ENCODE measurements at regions not wholly inside any gene's neighbourhood (a gene's known extent, or its start where the extent isn't known, plus 50 kb on each side); places are given as distances from the start of the nearest gene placed in this dataset.
"Not testable (repeated sequence)": the region's sequence is repeated elsewhere in the genome, so short reads cannot be mapped to it uniquely, and the experiment has no call there.

GRCh38 chr11:92439133-92439532 lies 214.5 kb downstream of the FAT3 start:
- DNase-seq, result no peak

- no peak for DNase-seq
These were observed 216.3 kb downstream of the FAT3 start for GRCh38 chr11:92440701-92441442.

- no peak for DNase-seq
These were observed 216.8 kb downstream of the FAT3 start for GRCh38 chr11:92441443-92441726.

DNA sequence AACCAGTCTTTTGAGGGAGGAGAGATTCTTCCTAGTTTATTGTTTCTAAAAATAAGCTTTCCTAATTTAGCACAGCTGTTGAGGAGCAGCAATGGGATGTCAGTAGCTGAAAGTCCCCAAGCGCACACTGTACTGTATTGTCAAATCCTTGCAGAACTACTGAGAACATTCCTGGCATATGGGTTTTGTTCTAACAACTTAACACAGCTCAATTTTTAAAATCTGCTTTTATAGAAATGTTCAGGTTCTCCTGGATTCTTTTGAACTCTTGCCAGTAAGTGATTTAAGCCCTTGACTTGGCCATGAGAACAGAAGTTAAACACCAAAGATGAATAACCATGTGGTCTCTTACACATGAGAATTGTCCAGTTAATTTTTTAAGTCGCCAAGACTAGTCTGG lies 218.6 kb downstream of the FAT3 start:
- no peak for DNase-seq

DNA sequence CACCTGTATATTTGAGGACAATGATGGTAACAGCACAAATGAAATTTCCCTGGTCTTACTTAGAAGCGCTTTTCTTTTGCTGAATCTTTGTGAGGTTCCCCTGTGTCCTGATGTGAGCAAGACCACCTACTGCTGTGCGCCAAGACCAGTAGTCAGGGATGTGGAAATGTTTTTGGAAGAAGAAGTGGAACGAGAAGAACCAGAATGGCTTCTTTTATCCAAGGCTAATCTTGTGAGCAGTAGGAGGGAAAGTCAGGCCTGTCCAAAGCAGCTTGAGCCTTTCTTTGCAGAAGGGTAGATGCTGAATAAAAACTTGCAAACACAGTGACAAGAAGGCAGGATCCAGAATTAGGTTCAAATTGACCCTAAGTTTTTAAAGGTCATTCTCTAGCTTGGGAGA lies 223.0 kb downstream of the FAT3 start:
- no peak for DNase-seq

DNA sequence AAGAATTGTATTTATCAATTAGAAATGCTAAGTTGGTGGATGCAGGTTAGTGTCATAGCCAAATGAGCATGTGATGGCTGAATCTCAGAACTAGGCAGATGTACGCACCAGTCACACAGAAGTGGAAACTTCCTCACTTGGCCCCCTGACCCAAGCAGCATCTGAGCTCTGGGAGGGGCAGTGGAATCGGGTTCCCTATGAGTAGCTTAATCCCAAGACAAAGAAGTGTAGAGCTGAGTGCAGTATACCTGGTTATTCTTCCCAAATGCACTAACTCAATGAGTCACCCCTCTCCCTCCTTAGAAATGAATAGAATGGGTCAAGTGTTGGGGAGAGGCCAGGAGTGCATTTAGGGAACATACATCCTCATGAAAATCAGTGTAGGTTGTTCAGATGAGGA lies 224.6 kb downstream of the FAT3 start:
- no peak for DNase-seq

- no peak for DNase-seq
These were observed 225.2 kb downstream of the FAT3 start for GRCh38 chr11:92449780-92450179.

DNA sequence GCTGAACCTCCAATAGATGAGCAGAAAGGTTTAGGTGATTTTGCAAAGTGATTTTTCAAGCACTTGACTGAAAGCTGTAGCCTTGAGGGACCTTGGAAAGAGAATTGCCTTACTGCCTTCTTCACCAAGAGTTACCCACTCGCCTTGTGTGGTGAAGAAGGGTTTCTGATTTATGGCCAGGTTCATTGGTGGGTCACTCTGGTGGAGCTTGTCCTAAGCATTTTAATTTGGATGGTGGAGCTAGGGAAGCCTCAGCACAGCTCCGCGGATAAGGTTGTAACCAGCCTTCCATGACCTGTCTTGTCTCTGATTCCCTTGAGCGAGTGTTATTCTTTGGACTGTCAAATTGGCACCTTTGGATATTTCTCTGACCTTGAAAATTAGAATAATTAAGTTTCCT lies 226.4 kb downstream of the FAT3 start:
- no peak for DNase-seq

GRCh38 chr11:92453055-92453454 lies 228.4 kb downstream of the FAT3 start:
- no peak for DNase-seq

GRCh38 chr11:92455210-92455790 lies 230.7 kb downstream of the FAT3 start:
- no peak for DNase-seq

DNA sequence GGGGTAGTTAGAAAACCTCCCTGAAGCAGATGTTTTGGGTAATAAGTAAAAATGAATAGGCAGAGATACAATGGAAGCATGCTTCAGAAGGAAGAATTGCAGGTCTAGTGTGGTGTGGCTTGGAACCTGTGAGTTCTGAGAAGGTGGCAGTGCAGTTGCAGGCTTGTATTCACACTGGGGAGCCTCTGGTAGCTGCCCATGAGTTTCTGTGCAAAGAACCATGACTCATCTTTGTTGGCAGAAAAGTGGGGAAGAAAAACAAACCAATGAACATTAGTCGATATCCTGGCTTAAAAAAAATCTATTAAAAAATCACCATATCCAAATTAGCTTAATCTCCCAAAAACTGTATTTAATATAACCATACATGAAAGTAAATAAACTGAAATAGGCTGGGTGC lies 232.6 kb downstream of the FAT3 start:
- DNase-seq, result no peak

DNA sequence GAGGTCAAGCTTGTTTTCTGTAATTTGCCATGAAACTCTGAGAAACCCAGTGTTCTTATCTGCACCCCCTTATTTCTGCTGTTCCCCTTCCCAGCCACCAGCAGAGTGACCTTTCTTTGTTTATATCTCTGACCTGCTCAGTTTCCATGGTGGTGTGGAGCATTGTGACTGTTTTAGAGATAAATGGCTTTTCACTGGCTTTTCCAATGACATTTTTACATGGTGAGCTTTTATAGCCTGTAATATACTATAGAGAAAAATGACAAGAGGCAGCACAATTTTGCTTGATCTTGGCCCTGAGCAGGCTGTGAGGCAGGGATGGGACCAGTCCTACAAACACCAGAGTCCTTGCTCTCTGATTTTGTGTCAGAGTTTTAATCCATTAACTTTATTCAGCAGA lies 233.9 kb downstream of the FAT3 start:
- DNase-seq, result no peak

- DNase-seq, result no peak
These were observed 235.6 kb downstream of the FAT3 start for GRCh38 chr11:92460213-92460612.

DNA sequence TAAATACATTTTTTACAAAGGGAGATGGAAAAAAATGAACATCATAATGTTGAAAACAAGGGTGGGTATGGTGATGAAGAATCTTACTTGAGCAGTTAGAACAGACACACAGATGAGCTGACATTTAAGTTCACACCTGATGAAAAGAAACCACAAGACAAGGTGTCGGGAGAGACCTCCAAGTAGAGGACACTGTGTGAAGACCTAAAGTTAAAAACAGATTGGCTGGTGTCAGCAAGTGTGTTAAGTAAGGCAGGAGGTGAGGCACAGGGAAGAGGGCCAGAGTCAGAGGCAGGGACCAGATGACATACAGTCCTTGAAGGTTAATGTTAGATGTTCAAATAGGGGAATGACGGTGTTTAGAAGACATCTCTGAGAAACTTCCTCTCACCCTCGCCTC lies 236.8 kb downstream of the FAT3 start:
- no peak for DNase-seq

- no peak for DNase-seq
These were observed 238.2 kb downstream of the FAT3 start for GRCh38 chr11:92462821-92463220.

GRCh38 chr11:92464822-92465221 lies 240.2 kb downstream of the FAT3 start:
- no peak for DNase-seq

DNA sequence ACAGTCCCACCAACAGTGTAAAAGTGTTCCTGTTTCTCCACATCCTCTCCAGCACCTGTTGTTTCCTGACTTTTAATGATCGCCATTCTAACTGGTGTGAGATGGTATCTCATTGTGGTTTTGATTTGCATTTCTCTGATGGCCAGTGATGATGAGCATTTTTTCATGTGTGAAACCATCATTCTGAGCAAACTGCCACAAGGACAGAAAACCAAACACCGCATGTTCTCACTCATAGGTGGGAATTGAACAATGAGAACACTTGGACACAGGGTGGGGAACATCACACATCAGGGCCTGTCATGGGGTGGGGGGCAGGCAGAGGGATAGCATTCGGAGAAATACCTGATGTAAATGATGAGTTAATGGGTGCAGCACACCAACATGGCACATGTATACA lies 240.8 kb downstream of the FAT3 start:
- not testable (repeated sequence) for DNase-seq

- no peak for DNase-seq
These were observed 249.1 kb downstream of the FAT3 start for GRCh38 chr11:92473736-92474135.

DNA sequence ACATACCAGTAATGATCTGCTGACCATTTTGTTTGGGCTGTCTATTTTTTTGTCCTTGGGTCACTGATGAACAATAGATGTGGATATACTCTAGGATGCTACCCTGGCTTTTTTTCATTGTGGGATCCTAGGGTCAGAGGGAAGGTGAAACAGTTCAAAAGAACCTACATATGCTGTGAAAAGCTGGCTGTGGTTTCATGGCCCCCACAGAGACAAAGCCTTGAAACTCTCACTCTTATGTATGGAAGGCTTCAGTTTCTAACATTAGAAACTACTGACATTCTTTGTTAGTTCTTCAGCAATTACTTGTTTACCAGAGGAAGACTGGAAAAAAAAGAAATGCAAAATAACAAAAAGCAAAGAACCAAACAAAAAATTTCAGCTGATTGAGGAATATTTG lies 250.7 kb downstream of the FAT3 start:
- DNase-seq, result no peak

DNA sequence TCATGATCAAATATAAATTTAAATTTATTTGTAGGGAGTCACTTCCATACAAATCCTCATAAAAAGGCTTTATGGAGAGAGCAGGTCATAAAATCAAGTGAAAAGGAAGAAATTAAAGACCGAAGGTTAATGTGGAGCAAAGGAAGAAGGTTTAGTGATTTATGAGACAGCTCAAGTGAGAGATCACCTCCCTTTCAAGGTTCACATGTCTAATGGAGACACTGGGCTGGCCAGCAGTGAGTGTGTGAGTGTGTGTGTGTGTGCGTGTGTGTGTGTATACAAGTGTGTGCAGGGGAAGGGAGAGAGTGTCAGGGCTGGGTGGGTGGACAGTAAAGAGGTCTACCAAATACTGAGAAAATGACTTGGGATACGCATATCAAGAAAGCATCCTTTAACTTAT lies 251.2 kb downstream of the FAT3 start:
- DNase-seq, result no peak

- no peak for DNase-seq
These were observed 253.1 kb downstream of the FAT3 start for GRCh38 chr11:92477686-92478085.

GRCh38 chr11:92480499-92480898 lies 255.9 kb downstream of the FAT3 start:
- DNase-seq, result no peak

DNA sequence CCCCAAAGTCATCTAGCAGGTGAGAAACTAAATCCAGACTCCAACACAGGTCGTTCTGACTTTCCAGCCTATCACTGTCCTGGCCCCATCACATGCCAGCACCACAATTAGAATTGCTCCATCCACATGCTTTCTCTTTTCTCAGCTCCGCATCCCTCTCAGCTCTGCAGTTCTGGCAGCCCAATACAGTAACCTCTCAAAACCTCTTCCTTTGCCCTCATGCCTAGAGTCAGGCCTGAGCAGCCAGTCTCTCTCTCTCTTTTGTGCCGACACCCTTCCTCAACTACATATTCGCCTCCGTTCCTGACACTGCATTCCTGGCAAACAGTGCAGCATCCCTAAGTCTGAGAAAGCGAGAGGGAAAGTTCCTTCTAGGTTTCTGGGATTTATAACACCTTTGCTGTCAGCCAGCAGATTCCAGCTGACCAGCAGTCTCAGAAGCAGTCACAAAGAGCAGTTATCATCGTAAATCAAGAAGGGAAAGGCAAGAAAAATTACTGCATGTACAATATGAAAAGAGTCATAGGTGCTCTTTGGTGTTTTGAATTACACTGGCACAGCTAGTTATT lies 258.0 kb downstream of the FAT3 start:
- DNase-seq, result no peak

- no peak for DNase-seq
These were observed 260.0 kb downstream of the FAT3 start for GRCh38 chr11:92484570-92484969.

DNA sequence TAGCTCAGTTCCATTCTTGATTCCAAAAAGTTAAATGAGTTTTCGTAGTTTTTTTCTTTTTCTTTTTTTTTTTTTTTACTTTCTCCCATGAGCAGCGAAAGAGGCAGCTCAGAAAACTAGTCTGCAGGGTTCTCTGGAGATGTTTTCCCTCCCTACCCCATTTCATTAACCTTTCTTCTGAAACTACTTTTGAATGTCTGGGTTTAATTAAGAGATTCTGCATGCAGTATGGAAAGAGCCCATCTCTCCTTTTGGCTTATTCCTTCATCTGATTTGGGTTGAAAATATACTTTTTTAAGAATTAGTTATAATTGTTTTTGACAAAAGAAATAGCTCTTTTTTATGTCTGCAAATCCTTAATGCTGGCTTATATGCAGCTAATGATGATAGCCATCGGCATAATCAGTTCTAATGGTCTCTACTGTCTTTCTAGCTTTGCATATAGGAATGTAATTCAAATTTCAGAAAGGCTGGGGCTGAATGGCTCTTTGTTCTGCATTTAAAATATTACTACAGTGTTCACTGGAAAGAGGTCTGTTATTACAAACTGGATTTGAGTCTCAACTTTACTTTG lies 265.3 kb downstream of the FAT3 start:
- DNase-seq, result no peak

Measured in SW 1271 (cell line).